Astrocyte (in vitro differentiated cells and primary cell): ENCODE measurements at regions not wholly inside any gene's neighbourhood (a gene's known extent, or its start where the extent isn't known, plus 50 kb on each side); places are given as distances from the start of the nearest gene placed in this dataset.

Source experiments
- DNase-seq: peaks from one replicate; pipeline ENCODE4 v3.0.0-alpha.2; 2010; ENCODE audit warnings: low read depth
- FAIRE-seq: peaks from 2 replicates; lab custom pipeline; 2011; peaks lifted over from hg19 to GRCh38; lab: Jason Lieb, UNC
- H2AFZ ChIP-seq: 2 replicates; pipeline ENCODE4 v1.6.0; 2012; ENCODE audit warnings: low read depth, low read length, inconsistent platforms
- H3K27ac ChIP-seq: 2 replicates; pipeline ENCODE4 v1.5.1; 2011; ENCODE audit warnings: low read depth, low read length, inconsistent platforms
- H3K27me3 ChIP-seq: 2 replicates; pipeline ENCODE4 v1.6.0; 2011; ENCODE audit warnings: low read length, inconsistent platforms; ENCODE audit not compliant: insufficient read depth
- H3K36me3 ChIP-seq: 2 replicates; pipeline ENCODE4 v1.5.1; 2011; ENCODE audit warnings: low read length, inconsistent platforms; ENCODE audit not compliant: insufficient read depth
- H3K4me1 ChIP-seq: 2 replicates; pipeline ENCODE4 v1.5.1; 2011; ENCODE audit warnings: low read length, inconsistent platforms; ENCODE audit not compliant: insufficient read depth
- H3K4me2 ChIP-seq: 2 replicates; pipeline ENCODE4 v1.6.0; 2012; ENCODE audit warnings: low read length, inconsistent platforms
- H3K4me3 ChIP-seq: 2 replicates; pipeline ENCODE4 v1.5.1; 2011; ENCODE audit warnings: low read depth, mild to moderate bottlenecking, low read length, inconsistent platforms; ENCODE audit not compliant: insufficient read depth
- H3K79me2 ChIP-seq: 2 replicates; pipeline ENCODE4 v1.6.0; 2012; ENCODE audit warnings: mild to moderate bottlenecking, low read length, inconsistent platforms; ENCODE audit not compliant: insufficient read depth
- H3K9ac ChIP-seq: 2 replicates; pipeline ENCODE4 v1.6.0; 2012; ENCODE audit warnings: mild to moderate bottlenecking, low read length, inconsistent platforms
- H3K9me3 ChIP-seq: 2 replicates; pipeline ENCODE4 v1.5.1; 2012; ENCODE audit warnings: low read depth, mild to moderate bottlenecking, low read length, inconsistent platforms; ENCODE audit not compliant: insufficient read depth
- H4K20me1 ChIP-seq: 2 replicates; pipeline ENCODE4 v1.6.0; 2012; ENCODE audit warnings: low read length, inconsistent platforms; ENCODE audit not compliant: insufficient read depth
- H3K27ac Mint-ChIP-seq: one replicate; pipeline ENCODE4 v1.8.0; 2021; ENCODE audit warnings: mild to moderate bottlenecking, mixed read lengths; ENCODE audit not compliant: unreplicated experiment
- H3K27me3 Mint-ChIP-seq: one replicate; pipeline ENCODE4 v1.8.0; 2021; ENCODE audit warnings: low read depth, mixed read lengths; ENCODE audit not compliant: unreplicated experiment
- H3K36me3 Mint-ChIP-seq: one replicate; pipeline ENCODE4 v1.8.0; 2021; ENCODE audit warnings: low read depth, mixed read lengths; ENCODE audit not compliant: unreplicated experiment
- H3K4me1 Mint-ChIP-seq: one replicate; pipeline ENCODE4 v1.8.0; 2021; ENCODE audit warnings: low read depth, mixed read lengths; ENCODE audit not compliant: unreplicated experiment
- H3K4me3 Mint-ChIP-seq: one replicate; pipeline ENCODE4 v1.8.0; 2021; ENCODE audit warnings: mild to moderate bottlenecking, moderate library complexity, mixed read lengths; ENCODE audit not compliant: unreplicated experiment
- H3K9me3 Mint-ChIP-seq: one replicate; pipeline ENCODE4 v1.8.0; 2021; ENCODE audit warnings: mild to moderate bottlenecking, mixed read lengths; ENCODE audit not compliant: unreplicated experiment
- CTCF ChIP-seq: IDR thresholded peaks from 2 replicates; pipeline ENCODE4 v1.5.1; 2011; ENCODE audit warnings: low read depth, mild to moderate bottlenecking, inconsistent platforms, low read length, moderate library complexity; ENCODE audit not compliant: insufficient read depth
- EZH2 ChIP-seq: IDR thresholded peaks from 2 replicates; pipeline ENCODE4 v1.6.1; 2012; ENCODE audit warnings: mild to moderate bottlenecking, low read length, inconsistent platforms; ENCODE audit not compliant: insufficient read depth

GRCh38 chr7:27459021-27459730, 203.5 kb downstream of the HIBADH start:
- DNase-seq (no peak), FAIRE-seq (no peak)
- H3K27ac ChIP-seq = no peak overlapping the region
- Mint-ChIP-seq H3K27me3 (peaks cover 13% of the 10 kb centered on the region), H3K4me3 (no peak overlapping the region), H3K9me3 (peaks cover 5% of the 10 kb centered on the region), H3K4me1 (peaks cover 2% of the 10 kb centered on the region), H3K36me3 (no peaks in the 10 kb centered on the region), H3K27ac (no peak overlapping the region)
- no peaks in the 10 kb centered on the region for H3K9me3 ChIP-seq
- no peak overlapping the region for H3K9ac ChIP-seq
- H3K4me3 ChIP-seq = no peak overlapping the region
- H3K4me2 ChIP-seq = no peak overlapping the region
- H3K79me2 ChIP-seq = no peaks in the 10 kb centered on the region
- H3K4me1 ChIP-seq = peaks cover 3% of the 10 kb centered on the region
- H2AFZ ChIP-seq = no peak overlapping the region
- H3K36me3 ChIP-seq = no peaks in the 10 kb centered on the region
- TF ChIP-seq EZH2 (no peak), CTCF (no peak)
- no peaks in the 10 kb centered on the region for H3K27me3 ChIP-seq
- no peaks in the 10 kb centered on the region for H4K20me1 ChIP-seq

- no peak overlapping the region for H3K4me2 ChIP-seq
- no peak overlapping the region for H3K27ac Mint-ChIP-seq
Observed at GRCh38 chr7:27459731-27460053, 203.0 kb downstream of the HIBADH start.

More at GRCh38 chr7:27459731-27460053, 203.0 kb downstream of the HIBADH start:
- Histone ChIP-seq H3K9me3 (no peaks in the 10 kb centered on the region), H3K4me3 (no peak overlapping the region), H3K9ac (no peak overlapping the region), H2AFZ (no peak overlapping the region), H3K79me2 (no peaks in the 10 kb centered on the region), H4K20me1 (no peaks in the 10 kb centered on the region), H3K36me3 (no peaks in the 10 kb centered on the region), H3K27me3 (no peaks in the 10 kb centered on the region), H3K4me1 (no peaks in the 10 kb centered on the region), H3K27ac (no peak overlapping the region)
- TF ChIP-seq CTCF (no peak), EZH2 (no peak)
- Mint-ChIP-seq H3K4me1 (no peaks in the 10 kb centered on the region), H3K27me3 (peaks cover 14% of the 10 kb centered on the region), H3K36me3 (no peaks in the 10 kb centered on the region), H3K9me3 (peaks cover 5% of the 10 kb centered on the region), H3K4me3 (no peak overlapping the region)
- FAIRE-seq (no peak), DNase-seq (no peak)
